ENCODE measurements at regions not wholly inside any gene's neighbourhood (a gene's known extent, or its start where the extent isn't known, plus 50 kb on each side); places are given as distances from the start of the nearest gene placed in this dataset.

GRCh38 chr4:45688341-45688740 lies 435.5 kb downstream of the GABRG1 start:
- TF ChIP-seq, protein P1, sequence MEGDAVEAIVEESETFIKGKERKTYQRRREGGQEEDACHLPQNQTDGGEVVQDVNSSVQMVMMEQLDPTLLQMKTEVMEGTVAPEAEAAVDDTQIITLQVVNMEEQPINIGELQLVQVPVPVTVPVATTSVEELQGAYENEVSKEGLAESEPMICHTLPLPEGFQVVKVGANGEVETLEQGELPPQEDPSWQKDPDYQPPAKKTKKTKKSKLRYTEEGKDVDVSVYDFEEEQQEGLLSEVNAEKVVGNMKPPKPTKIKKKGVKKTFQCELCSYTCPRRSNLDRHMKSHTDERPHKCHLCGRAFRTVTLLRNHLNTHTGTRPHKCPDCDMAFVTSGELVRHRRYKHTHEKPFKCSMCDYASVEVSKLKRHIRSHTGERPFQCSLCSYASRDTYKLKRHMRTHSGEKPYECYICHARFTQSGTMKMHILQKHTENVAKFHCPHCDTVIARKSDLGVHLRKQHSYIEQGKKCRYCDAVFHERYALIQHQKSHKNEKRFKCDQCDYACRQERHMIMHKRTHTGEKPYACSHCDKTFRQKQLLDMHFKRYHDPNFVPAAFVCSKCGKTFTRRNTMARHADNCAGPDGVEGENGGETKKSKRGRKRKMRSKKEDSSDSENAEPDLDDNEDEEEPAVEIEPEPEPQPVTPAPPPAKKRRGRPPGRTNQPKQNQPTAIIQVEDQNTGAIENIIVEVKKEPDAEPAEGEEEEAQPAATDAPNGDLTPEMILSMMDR (IDR thresholded peaks at IDR 0.05): no peak
- no peak for TF ChIP-seq POLR2A (IDR thresholded peaks at IDR 0.05)
